ENCODE measurements at regions not wholly inside any gene's neighbourhood (a gene's known extent, or its start where the extent isn't known, plus 50 kb on each side); places are given as distances from the start of the nearest gene placed in this dataset.

DNA sequence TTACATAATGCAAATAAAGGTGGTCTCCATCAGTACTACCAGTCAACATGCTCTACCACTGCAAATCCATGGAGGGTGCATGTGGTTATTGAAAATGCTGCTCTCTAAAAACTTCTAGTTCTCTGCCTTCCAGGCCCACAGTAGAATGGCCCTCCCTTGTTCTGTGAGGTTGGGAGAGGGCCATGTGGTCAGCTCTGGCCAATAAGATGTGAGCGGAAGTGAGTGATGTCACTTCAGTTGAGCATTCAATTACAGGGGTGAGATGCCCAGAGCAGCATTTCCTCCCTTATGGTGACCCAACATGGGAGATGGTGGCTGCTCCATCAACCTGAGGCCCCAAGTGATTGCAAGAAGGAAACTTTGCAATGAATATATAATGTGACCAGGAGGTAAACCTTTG is 148.8 kb downstream of the CPEB2 start:
- WGBS, 2 donors = 91 to 100% methylated on average over 1 of the region's 1 CpG
- intact Hi-C loops (cut with DNase I) = no loop called here
- H3K27me3 ChIP-seq = no peaks in the 10 kb centered on the region
- H3K4me3 ChIP-seq (replicated peaks in 1 of 3) = no peak overlapping the region
- peaks cover 16 to 17% of the 10 kb centered on the region in 2 donors for H3K4me1 ChIP-seq
- TF ChIP-seq, protein P1, sequence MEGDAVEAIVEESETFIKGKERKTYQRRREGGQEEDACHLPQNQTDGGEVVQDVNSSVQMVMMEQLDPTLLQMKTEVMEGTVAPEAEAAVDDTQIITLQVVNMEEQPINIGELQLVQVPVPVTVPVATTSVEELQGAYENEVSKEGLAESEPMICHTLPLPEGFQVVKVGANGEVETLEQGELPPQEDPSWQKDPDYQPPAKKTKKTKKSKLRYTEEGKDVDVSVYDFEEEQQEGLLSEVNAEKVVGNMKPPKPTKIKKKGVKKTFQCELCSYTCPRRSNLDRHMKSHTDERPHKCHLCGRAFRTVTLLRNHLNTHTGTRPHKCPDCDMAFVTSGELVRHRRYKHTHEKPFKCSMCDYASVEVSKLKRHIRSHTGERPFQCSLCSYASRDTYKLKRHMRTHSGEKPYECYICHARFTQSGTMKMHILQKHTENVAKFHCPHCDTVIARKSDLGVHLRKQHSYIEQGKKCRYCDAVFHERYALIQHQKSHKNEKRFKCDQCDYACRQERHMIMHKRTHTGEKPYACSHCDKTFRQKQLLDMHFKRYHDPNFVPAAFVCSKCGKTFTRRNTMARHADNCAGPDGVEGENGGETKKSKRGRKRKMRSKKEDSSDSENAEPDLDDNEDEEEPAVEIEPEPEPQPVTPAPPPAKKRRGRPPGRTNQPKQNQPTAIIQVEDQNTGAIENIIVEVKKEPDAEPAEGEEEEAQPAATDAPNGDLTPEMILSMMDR (IDR thresholded peaks at IDR 0.05) = no peak
- TF ChIP-seq POLR2A (IDR thresholded peaks at IDR 0.05) = no peak
- DNase-seq = no peak
- no peaks in the 10 kb centered on the region for H3K36me3 ChIP-seq
- H3K27ac ChIP-seq = no peak overlapping the region
- H3K9me3 ChIP-seq = no peaks in the 10 kb centered on the region

DNA sequence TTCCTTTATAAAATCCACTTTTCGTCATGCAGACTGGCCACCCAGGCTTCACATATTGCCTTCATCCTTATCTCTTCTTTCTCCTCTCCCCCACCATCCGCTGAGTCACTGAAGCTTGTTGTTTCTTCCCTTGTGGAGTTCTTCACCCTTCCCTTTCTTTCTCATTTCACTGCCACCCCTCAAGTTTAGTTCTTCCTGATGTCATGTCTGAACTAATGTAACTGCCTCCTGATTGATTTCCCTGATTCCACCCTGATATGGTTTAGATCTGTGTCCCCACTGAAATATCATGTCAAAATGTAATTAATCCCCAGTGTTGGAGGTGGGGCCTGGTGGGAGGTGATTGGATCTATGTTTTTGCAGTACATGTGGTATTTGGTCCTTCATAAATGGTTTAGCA is 151.4 kb downstream of the CPEB2 start:
- Histone ChIP-seq H3K9me3 (no peaks in the 10 kb centered on the region), H3K4me1 (peaks cover 16 to 17% of the 10 kb centered on the region in 2 donors), H3K27me3 (no peaks in the 10 kb centered on the region), H3K36me3 (no peaks in the 10 kb centered on the region), H3K4me3 (replicated peaks in 1 of 3) (no peak overlapping the region), H3K27ac (no peak overlapping the region)
- intact Hi-C loops (cut with DNase I) = no loop called here
- 89 to 95% methylated on average over 2 of the region's 2 CpGs for WGBS, 2 donors
- TF ChIP-seq, protein P1 (IDR thresholded peaks at IDR 0.05) = no peak
- no peak for TF ChIP-seq POLR2A (IDR thresholded peaks at IDR 0.05)
- DNase-seq = no peak

- Histone ChIP-seq H3K4me1 (no peaks in the 10 kb centered on the region), H3K9me3 (no peaks in the 10 kb centered on the region), H3K27me3 (no peaks in the 10 kb centered on the region), H3K36me3 (no peaks in the 10 kb centered on the region), H3K4me3 (replicated peaks in 1 of 3) (no peak overlapping the region), H3K27ac (no peak overlapping the region)
- intact Hi-C loops (cut with DNase I) = no loop called here
- WGBS, 2 donors = 66 to 79% methylated on average over 8 to 9 of the region's 9 CpGs
- TF ChIP-seq, protein P1 (IDR thresholded peaks at IDR 0.05) = no peak
- no peak for TF ChIP-seq POLR2A (IDR thresholded peaks at IDR 0.05)
- peak in 1 of 2 donors; percentile 15 for DNase-seq
Observed at GRCh38 chr4:15158406-15159091, 156.3 kb downstream of the CPEB2 start.

DNA sequence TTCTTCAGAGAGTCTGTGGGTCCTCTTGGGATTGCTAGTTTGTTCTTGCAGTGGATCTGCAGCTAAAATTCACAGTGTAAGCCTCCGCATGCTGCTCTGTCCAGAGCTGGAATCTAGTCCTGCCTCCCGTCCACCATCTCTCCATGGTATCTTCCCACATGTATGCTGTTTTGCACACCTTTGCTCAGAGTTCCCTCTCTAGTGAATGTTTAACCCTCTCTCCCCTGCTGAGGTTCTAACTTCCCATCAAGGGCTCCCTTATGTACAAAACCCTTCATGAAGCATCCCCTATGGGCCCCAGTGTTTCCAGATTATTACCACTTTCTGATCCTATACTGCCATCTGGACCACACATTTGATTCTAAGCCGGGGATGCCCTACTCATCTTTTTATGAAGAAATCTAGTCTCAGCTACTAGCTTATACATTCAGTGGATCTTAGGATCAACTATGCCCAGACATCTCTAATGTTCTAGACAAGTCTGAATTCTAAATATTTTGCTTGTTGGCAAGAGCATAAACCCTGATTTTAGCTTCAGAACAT is 157.3 kb downstream of the CPEB2 start:
- no peak for TF ChIP-seq POLR2A (IDR thresholded peaks at IDR 0.05)
- TF ChIP-seq, protein P1 (IDR thresholded peaks at IDR 0.05) = no peak
- DNase-seq = no peak
- Histone ChIP-seq H3K9me3 (no peaks in the 10 kb centered on the region), H3K4me3 (replicated peaks in 1 of 3) (no peak overlapping the region), H3K4me1 (no peaks in the 10 kb centered on the region), H3K36me3 (no peaks in the 10 kb centered on the region), H3K27me3 (no peaks in the 10 kb centered on the region), H3K27ac (no peak overlapping the region)
- intact Hi-C loops (cut with DNase I) = no loop called here
- WGBS, 2 donors = 94 to 98% methylated on average over 3 of the region's 3 CpGs

DNA sequence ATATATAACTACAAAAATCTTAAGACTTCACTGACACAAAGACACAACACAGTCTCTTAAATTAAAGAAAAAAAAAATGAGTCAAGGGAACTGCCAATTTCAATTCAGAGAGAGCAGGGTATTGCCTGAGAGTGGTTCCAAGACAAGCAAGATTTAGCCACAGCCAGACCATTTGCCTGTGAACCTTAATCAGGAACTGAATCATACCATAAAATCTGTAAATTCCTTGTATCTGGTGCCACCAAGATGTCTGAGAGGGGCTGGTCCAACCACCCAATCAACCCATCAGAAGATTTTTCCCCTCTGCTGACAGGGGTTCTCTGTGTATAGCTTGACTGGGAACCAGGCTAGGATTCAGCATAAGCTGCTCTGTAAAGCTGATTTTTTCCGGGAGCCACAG is 159.2 kb downstream of the CPEB2 start:
- intact Hi-C loops (cut with DNase I) = no loop called here
- Histone ChIP-seq H3K27ac (no peak overlapping the region), H3K27me3 (no peaks in the 10 kb centered on the region), H3K4me3 (replicated peaks in 1 of 3) (no peak overlapping the region), H3K9me3 (no peaks in the 10 kb centered on the region), H3K4me1 (no peaks in the 10 kb centered on the region), H3K36me3 (no peaks in the 10 kb centered on the region)
- TF ChIP-seq, protein P1 (IDR thresholded peaks at IDR 0.05) = no peak
- no peak for TF ChIP-seq POLR2A (IDR thresholded peaks at IDR 0.05)
- WGBS, 2 donors = 84 to 93% methylated on average over 1 of the region's 1 CpG
- DNase-seq = no peak
